H1 (cell line): ENCODE measurements at regions not wholly inside any gene's neighbourhood (a gene's known extent, or its start where the extent isn't known, plus 50 kb on each side); places are given as distances from the start of the nearest gene placed in this dataset.

Source experiments
- EP300 ChIP-seq, 2 experiments: IDR thresholded peaks; 1 replicate in 1 of 2; 2 replicates in 1 of 2; pipeline ENCODE4 v1.6.1; 2011 to 2012; ENCODE audit warnings: low read depth in 2 of 2, low read length in 2 of 2, mild to moderate bottlenecking in 2 of 2, borderline replicate concordance in 1 of 2, inconsistent platforms in 1 of 2, moderate library complexity in 1 of 2
- EZH2 ChIP-seq: fragments of 200-600 bp; sonication (generic); IDR thresholded peaks from 2 replicates; pipeline ENCODE4 v1.7.1; 2012; ENCODE audit warnings: low read depth, mild to moderate bottlenecking, moderate library complexity, low read length, inconsistent platforms; ENCODE audit not compliant: severe bottlenecking
- JUN ChIP-seq: IDR thresholded peaks from 2 replicates; pipeline ENCODE4 v1.6.1; 2011; ENCODE audit warnings: low read depth, mild to moderate bottlenecking, improper control_type of control experiment, low read length
- POU5F1 ChIP-seq: IDR thresholded peaks from 2 replicates; pipeline ENCODE4 v1.6.1; 2011; ENCODE audit warnings: low read depth, mild to moderate bottlenecking, low read length, moderate library complexity
- ZNF274 ChIP-seq: IDR thresholded peaks from 2 replicates; pipeline ENCODE4 v1.7.0; 2012; ENCODE audit warnings: low read length, borderline replicate concordance; ENCODE audit errors: extremely low read depth
- TF ChIP-seq, protein P1 (sequence below), 3 experiments: IDR thresholded peaks; 1 replicate in 2 of 3; 2 replicates in 1 of 3; pipeline versions ENCODE4 v1.5.1 to v1.6.1; 2011; ENCODE audit warnings: low read length in 3 of 3, mild to moderate bottlenecking in 3 of 3, inconsistent platforms in 2 of 3, low read depth in 1 of 3, moderate library complexity in 1 of 3; ENCODE audit not compliant: insufficient read depth in 1 of 3; ENCODE audit errors: control extremely low read depth in 1 of 3
- TF ChIP-seq, protein P2 (sequence below): IDR thresholded peaks from 2 replicates; pipeline ENCODE4 v1.6.1; 2011; ENCODE audit warnings: low read depth, mild to moderate bottlenecking, low read length; ENCODE audit not compliant: insufficient read depth

DNA sequence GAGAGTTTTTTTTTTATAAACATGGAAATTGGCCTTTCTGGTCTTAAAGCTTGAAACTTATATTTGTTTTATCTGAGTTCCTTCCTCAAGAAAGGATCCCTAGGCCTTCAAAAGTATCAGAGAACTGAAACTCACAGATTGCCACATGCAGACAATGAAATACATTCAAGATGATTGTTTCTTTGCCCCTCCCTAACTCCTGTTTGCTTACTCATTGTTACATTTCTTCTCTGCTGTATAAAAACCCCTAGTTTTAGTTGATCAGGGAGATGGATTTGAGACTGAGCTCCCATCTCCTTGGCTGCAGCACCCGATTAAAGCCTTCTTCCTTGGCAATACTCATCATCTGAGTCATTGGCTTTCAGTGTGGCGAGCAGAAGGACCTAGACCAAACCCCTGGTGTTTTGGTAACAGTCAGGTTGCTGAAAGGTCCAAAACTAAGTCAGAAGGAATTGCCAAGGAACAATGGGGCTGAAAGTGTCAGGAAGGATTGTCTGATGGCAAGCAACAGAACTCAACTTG, 132.3 kb upstream of the SULF2 start:
- TF ChIP-seq EP300 (IDR thresholded peaks at IDR 0.05; ENCODE audit: borderline replicate concordance in 1 of 2, low read depth in 2 of 2, low read length in 2 of 2) (no peak), ZNF274 (no peak), POU5F1 (no peak), JUN (no peak), EZH2 (no peak)
- TF ChIP-seq, protein P1, sequence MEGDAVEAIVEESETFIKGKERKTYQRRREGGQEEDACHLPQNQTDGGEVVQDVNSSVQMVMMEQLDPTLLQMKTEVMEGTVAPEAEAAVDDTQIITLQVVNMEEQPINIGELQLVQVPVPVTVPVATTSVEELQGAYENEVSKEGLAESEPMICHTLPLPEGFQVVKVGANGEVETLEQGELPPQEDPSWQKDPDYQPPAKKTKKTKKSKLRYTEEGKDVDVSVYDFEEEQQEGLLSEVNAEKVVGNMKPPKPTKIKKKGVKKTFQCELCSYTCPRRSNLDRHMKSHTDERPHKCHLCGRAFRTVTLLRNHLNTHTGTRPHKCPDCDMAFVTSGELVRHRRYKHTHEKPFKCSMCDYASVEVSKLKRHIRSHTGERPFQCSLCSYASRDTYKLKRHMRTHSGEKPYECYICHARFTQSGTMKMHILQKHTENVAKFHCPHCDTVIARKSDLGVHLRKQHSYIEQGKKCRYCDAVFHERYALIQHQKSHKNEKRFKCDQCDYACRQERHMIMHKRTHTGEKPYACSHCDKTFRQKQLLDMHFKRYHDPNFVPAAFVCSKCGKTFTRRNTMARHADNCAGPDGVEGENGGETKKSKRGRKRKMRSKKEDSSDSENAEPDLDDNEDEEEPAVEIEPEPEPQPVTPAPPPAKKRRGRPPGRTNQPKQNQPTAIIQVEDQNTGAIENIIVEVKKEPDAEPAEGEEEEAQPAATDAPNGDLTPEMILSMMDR (IDR thresholded peaks at IDR 0.05; ENCODE audit: control extremely low read depth in 1 of 3, insufficient read depth in 1 of 3, low read depth in 1 of 3, low read length in 3 of 3) = no peak
- TF ChIP-seq, protein P2, sequence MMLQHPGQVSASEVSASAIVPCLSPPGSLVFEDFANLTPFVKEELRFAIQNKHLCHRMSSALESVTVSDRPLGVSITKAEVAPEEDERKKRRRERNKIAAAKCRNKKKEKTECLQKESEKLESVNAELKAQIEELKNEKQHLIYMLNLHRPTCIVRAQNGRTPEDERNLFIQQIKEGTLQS = no peak
